Astrocyte of the spinal cord (primary cell): ENCODE measurements at regions not wholly inside any gene's neighbourhood (a gene's known extent, or its start where the extent isn't known, plus 50 kb on each side); places are given as distances from the start of the nearest gene placed in this dataset.
A peak's percentile ranks its signal among the peaks of the same experiment; 100 is the strongest.

Source experiments
- DNase-seq: peaks from one replicate; pipeline ENCODE4 v3.0.0; 2011; ENCODE audit warnings: low read depth, low spot score
- H3K4me3 ChIP-seq: 2 replicates; pipeline ENCODE4 v1.5.1; 2011; ENCODE audit warnings: low read depth, mild to moderate bottlenecking, low read length, moderate library complexity
- CTCF ChIP-seq: IDR thresholded peaks from 2 replicates; pipeline ENCODE4 v1.5.1; 2012; ENCODE audit warnings: low read depth, mild to moderate bottlenecking, low read length, inconsistent platforms
- in situ Hi-C: cut with HindIII; loops from 2 replicates; pipeline ENCODE4 v1.10.0; 2017; ENCODE audit warnings: low sequenced_read_pairs

GRCh38 chr7:46253520-46253919, 332.4 kb upstream of the IGFBP3 start:
- no peak for TF ChIP-seq CTCF
- in situ Hi-C loops = no loop called here
- DNase-seq = no peak
- no peak overlapping the region for H3K4me3 ChIP-seq

GRCh38 chr7:46247664-46248063, 326.6 kb upstream of the IGFBP3 start:
- no peak for TF ChIP-seq CTCF
- in situ Hi-C loops = no loop called here
- DNase-seq = no peak
- H3K4me3 ChIP-seq = no peak overlapping the region

- in situ Hi-C loops = no loop called here
- no peak overlapping the region for H3K4me3 ChIP-seq
- DNase-seq = no peak
- TF ChIP-seq CTCF = no peak
Measured at GRCh38 chr7:46245586-46246111, 324.6 kb upstream of the IGFBP3 start.

- in situ Hi-C loops = no loop called here
- TF ChIP-seq CTCF = no peak
- DNase-seq = no peak
- no peak overlapping the region for H3K4me3 ChIP-seq
Measured at GRCh38 chr7:46244757-46245156, 323.7 kb upstream of the IGFBP3 start.

- H3K4me3 ChIP-seq = no peak overlapping the region
- in situ Hi-C loops = no loop called here
- TF ChIP-seq CTCF = no peak
- no peak for DNase-seq
Measured at GRCh38 chr7:46243406-46243805, 322.3 kb upstream of the IGFBP3 start.

- peak; percentile 31 for DNase-seq
- no peak for TF ChIP-seq CTCF
- no peak overlapping the region for H3K4me3 ChIP-seq
- in situ Hi-C loops = no loop called here
Measured at GRCh38 chr7:46239846-46240245, 318.8 kb upstream of the IGFBP3 start.

GRCh38 chr7:46237466-46237865, 316.4 kb upstream of the IGFBP3 start:
- in situ Hi-C loops = no loop called here
- no peak for DNase-seq
- no peak for TF ChIP-seq CTCF
- no peak overlapping the region for H3K4me3 ChIP-seq
